ENCODE measurements at regions not wholly inside any gene's neighbourhood (a gene's known extent, or its start where the extent isn't known, plus 50 kb on each side); places are given as distances from the start of the nearest gene placed in this dataset.

- TF ChIP-seq BHLHE40 (IDR thresholded peaks at IDR 0.05; ENCODE audit: borderline replicate concordance) (no peak), SUZ12 (IDR thresholded peaks at IDR 0.05) (no peak), SP1 (IDR thresholded peaks at IDR 0.05) (no peak), FOXM1 (IDR thresholded peaks at IDR 0.05; ENCODE audit: borderline replicate concordance) (no peak), ELF4 (IDR thresholded peaks at IDR 0.05) (no peak), LEF1 (IDR thresholded peaks at IDR 0.05; ENCODE audit: borderline replicate concordance) (no peak), FOXA1 (IDR thresholded peaks at IDR 0.05) (no peak), TARDBP (IDR thresholded peaks at IDR 0.05) (no peak), PKNOX1 (IDR thresholded peaks at IDR 0.05) (no peak)
Observed at GRCh38 chr10:78831461-78831860, 237.3 kb upstream of the ZMIZ1 start.

All from HEK293T (cell line).